Tongue (tissue), 1 donor: ENCODE measurements at regions not wholly inside any gene's neighbourhood (a gene's known extent, or its start where the extent isn't known, plus 50 kb on each side); places are given as distances from the start of the nearest gene placed in this dataset.
A peak's percentile ranks its signal among the peaks of the same experiment; 100 is the strongest.

ENCODE experiments used
- DNase-seq: peaks from one replicate; pipeline ENCODE4 v3.0.0-alpha.2; 2015

DNA sequence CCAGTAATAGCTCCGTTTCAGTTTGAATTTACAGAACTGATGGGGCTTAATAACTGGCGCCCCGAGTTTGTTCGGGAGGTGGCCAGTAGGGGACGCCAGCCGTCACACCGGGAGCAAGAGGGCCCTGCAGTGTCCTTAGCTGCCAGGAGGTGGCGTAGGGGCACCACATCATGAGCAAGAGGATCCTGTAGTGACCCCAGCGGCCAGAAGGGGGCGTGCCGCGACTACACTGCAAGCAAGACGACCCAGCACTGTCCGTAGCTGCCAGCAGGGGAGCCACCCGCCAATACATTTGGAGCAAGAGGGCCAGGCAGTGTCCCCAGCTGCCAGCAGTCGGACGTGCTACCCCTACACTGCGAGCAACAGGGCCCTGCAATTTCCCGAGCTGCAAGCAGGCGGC lies 663.7 kb upstream of the B3GAT1 start:
- DNase-seq: peak; percentile 2

DNA sequence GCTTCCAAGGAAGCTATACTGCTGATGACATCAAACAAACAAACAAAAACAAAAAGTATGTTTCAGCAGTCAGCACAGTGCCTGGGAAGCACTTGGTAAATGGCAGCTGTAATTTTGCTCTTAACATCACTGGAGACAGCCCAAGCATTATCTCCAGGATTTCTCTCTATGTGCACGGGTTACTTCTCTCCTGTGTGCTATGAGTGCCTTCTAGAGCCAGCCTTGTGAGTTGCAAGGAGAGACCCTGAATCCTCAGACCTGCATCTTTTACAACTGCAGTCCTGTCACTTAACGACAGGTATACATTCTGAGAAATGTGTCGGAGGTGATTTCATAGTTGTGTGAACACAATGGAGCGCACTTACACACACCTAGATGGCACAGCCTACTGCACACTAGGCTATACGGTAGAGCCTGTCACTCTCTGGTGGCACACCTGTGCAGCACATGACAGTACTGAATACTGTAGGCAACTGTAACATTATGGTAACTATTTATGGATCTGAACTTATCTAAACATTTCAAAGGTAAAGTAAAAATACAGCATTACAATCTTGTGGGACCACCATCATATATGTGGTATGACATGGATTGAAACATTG lies 662.5 kb upstream of the B3GAT1 start:
- DNase-seq: no peak

DNA sequence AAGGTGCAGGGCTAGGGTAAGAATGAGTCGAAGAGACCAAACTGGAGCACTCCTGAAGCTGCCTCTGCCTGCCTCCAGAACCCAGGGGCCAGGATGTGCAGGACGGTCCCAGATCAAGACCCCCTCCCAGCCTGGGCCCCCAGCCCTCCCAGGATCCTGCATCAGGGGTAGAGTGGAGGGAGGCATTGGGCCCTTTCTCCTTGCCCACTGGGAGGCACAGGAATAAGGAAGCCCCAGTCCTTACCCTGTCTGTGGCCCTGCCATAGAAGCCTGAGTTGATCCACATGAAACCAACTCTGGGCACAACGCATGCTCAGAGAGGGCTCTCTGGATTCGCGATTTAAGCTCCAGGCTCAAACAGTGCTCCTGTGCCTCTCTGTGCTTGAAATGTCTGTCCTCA lies 661.8 kb upstream of the B3GAT1 start:
- no peak for DNase-seq

DNA sequence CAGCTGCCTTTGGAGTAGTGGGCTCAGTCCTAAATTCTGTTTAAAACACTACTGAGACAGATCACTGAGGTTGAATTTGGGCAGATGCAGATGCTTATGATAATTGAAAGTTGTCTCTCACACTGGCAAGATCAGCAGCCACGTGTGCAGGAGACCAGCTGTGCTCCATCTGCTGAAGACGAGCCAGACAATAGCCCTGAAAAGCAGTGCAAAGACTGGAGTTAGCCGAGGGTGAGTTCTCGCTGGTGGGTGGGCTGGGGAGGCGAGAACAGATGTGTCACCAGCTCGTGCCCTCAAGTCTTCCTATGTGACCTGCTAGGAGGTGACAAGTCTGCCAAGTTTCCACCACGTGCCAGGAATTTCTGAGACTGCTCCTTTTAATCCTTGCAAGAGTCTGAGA lies 661.3 kb upstream of the B3GAT1 start:
- DNase-seq: no peak

DNA sequence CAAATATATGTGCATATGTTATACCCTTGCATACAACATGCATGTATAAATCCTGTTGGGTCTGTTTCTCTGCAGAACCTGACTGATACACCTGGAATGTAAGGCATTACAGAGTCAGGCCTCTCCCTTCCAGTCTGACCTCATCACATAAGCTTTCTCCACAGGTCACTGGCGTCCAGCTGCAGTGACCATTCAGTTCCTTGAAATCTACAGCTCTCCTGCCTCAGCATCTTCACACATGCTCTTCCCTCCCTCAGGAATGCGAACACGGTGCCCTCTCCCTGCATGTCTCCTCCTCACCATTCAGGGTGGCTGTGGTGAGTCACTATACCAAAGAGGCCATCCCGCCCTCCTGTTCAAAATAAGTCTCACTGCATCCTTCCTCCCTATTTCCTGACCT lies 657.8 kb upstream of the B3GAT1 start:
- no peak for DNase-seq

GRCh38 chr11:135069063-135069462 lies 657.0 kb upstream of the B3GAT1 start:
- DNase-seq: no peak

DNA sequence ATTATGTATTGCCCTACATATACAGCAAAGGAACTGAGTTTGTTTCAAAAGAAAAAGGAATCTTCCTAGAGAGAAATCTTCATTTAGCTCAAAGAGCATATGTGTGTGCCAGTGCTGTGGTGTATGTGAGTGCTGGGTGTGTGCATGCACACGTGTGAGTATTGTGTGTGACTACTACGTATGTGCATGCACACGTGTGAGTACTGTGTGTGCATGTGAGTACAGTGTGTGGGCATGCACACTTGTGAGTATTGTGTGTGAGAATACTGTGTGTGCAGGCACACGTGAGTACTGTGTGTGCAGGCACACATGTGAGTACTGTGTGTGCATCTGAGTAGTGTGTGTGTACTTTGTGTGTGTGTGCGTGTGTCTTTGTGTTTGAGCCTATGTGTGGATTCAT lies 651.0 kb upstream of the B3GAT1 start:
- DNase-seq: no peak

- DNase-seq: no peak
These were observed 649.1 kb upstream of the B3GAT1 start for GRCh38 chr11:135061166-135061565.

GRCh38 chr11:135046986-135047385 lies 634.9 kb upstream of the B3GAT1 start:
- DNase-seq: no peak

DNA sequence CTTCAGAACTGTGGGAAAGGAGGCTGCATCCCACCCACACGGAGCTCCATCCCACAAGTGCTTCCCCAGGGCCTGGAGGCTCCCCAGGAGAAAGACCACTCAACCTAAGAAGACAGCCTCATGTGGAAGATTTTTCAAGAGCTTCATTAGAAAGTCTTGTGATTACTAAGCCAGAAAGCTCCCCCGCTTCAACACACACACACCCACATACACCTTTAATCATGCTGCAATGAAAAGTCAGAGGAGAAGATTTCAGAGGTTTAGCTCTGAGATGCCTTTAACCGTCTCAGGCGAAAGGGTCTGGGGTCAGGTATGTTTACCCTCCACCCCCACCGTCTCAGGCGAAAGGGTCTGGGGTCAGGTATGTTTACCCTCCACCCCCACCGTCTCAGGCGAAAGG lies 634.5 kb upstream of the B3GAT1 start:
- DNase-seq: no peak

DNA sequence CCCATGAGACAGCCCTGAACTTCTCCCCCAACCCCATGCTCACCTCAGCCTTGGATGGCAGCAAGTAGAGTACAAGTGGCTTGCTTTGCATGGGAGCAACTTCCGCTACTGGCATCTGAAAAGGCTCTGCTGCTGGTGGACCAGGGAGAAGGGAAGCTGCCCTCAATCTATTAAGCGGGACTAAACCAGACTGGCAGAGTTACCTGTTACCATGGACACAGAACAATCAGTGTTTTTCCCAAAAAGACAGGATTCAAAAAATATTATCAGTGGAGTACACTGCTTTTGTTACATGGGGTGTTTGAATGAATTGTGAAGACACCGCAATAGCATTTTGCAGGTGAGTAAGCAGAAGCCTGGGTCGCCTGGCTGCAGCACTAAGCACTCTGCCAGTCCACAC lies 631.4 kb upstream of the B3GAT1 start:
- no peak for DNase-seq

DNA sequence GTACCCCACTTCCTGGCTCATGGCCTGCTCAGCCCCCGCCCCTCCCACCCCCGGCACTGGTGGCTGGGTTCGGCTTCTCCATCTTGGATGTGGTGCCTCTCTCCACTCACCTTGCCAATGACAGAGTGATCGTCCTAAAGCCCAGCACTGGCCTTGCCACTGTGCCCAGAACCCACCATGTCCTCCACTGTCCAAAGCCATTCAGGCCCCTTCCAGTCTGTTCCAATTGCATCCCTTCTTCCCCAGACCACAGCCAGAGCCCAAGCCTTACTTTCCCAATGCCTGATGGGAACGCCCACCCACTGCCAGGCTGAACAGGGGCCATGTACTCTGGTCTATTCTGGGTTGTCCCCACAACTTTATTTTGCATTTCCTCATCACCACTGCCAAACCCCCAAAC lies 625.8 kb upstream of the B3GAT1 start:
- DNase-seq: no peak

GRCh38 chr11:135036488-135037297 lies 624.7 kb upstream of the B3GAT1 start:
- DNase-seq: no peak

DNA sequence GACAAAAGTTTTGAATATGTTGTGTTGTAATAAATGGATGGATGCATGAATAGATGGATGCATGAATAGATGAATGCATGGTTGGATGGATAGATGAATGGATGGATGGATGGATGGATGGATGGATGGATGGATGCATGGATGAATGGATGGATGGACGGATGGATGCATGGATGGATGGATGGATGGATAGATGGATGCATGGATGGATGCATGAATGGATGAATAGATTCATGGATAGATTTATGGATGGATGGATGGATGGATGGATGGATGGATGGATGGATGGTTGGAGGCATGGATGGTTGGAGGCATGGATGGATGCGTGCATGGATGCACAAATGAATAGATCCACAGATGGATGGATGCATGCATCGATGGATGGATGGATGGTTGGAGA lies 623.2 kb upstream of the B3GAT1 start:
- DNase-seq: no peak

- peak; percentile 58 for DNase-seq
These were observed 621.5 kb upstream of the B3GAT1 start for GRCh38 chr11:135033540-135033939.

DNA sequence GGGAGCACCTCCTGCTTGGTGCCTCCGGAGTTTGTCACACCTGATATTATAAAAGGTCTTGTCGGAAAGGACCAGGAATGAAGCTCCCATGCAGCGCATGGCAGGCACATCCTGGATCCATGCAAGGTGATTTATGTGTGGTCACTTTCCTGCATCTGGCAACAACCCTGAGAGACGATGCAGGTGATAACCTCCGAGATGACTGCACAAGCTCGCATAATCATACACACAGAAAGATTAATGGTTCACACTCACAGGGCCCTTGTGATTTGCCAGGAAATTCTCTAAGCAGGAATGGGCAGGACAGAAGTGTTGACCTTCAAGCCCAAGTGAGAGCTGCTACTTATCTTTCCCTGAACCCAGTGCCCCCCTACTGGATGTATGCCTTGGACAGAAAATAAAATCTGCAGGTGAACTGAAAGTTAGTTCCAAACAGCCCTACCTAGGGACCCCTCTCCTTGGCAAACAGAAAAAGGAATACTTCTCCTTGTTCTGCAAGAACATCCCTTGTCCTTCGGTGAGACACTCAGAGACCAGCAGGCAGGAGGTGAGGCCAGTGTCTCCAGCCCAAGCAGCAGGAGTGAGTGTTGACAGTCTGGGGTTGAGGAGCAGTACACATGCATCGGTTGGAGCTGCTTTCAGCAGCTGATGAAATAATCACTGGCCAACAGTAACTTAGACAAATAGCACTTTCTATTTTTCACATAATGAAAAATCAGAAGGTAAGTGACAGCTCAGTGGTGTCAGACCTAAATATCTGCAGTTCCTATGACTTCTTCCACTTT lies 619.4 kb upstream of the B3GAT1 start:
- DNase-seq: no peak

- peak; percentile 86 for DNase-seq
These were observed 615.4 kb upstream of the B3GAT1 start for GRCh38 chr11:135027461-135027860.

GRCh38 chr11:135023499-135023898 lies 611.5 kb upstream of the B3GAT1 start:
- no peak for DNase-seq

DNA sequence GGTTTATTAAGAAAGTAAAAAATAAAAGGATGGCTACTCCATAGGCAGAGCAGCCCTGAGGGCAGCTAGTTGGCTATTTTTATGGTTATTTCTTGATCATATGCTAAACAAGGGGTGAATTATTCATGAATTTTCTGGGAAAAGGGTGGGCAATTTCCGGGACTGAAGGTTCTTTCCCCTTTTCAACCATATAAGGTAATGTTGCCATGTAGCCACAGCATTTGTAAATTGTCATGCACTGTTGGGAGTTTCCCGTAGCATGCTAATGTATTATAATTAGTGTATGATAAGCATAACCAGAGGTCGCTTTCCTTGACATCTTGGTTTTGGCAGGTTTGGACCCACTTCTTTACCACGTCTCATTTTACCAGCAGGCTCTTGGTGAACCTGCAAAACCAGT lies 610.4 kb upstream of the B3GAT1 start:
- no peak for DNase-seq

DNA sequence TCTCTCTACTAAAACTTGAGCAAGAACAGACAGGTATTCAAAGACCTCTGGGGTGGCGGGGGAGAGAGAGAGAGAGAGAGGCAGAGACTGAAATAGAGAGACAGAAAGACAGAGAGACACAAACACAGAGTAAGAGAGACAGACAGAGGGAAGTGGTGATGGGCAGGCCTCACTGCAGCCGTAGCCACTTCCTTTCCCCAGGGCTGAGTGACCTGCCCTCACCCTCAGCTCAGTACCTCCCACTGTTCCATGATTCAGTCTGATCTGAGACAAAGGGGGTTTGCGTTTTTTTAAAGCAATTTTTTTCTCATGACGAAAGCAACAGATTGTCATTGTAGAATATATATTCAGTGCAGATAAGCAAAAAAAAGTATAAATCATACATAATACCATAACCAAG lies 607.9 kb upstream of the B3GAT1 start:
- DNase-seq: no peak

- DNase-seq: no peak
These were observed 607.4 kb upstream of the B3GAT1 start for GRCh38 chr11:135019343-135019871.

- DNase-seq: no peak
These were observed 605.3 kb upstream of the B3GAT1 start for GRCh38 chr11:135017296-135017695.

DNA sequence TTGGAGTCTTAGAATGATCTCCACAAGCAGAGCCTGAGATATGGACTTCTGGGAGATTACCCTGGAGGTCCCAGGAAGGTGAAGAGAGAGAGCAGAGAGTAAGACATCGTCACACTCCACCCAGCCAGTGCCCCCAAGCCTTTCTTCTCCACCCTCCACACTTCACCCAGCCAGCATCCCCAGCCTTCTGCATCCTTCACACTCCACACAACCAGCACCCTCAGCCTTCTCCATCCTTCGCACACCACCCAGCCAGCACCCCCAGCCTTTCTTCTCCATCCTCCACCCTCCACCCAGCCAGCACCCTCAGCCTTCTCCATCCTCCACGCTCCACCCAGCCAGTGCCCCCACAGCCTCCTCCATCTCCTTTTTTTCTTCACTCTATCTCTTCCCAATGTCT lies 603.9 kb upstream of the B3GAT1 start:
- DNase-seq: no peak
